HepG2 (cell line): ENCODE measurements at regions not wholly inside any gene's neighbourhood (a gene's known extent, or its start where the extent isn't known, plus 50 kb on each side); places are given as distances from the start of the nearest gene placed in this dataset.

ENCODE experiments used
- ATAC-seq: fragments of 200-7000 bp; cut with Tn5 transposase; 3 replicates; pipeline ENCODE4 v1.9.1; 2020; ENCODE audit warnings: mild to moderate bottlenecking, moderate library complexity
- BruUV-seq: library from RNA; stranded (reverse); fragments of 400-500 nt; replicated peaks from 2 replicates; lab custom pipeline; 2021; lab: Mats Ljungman, UMichigan
- CTCF ChIA-PET: fragments of 300-600 bp; formaldehyde crosslinking; extraction: SDS; loops from one replicate; lab custom pipeline; 2021; ENCODE audit warnings: low total read pairs, inconsistent platforms, low intra/inter-chr PET ratio; lab: Yijun Ruan, JAX
- POLR2A ChIA-PET: fragments of 350-600 bp; sonication (Branson Sonifier 250); formaldehyde crosslinking; loops from one replicate; lab custom pipeline; 2020; ENCODE audit warnings: antibody characterized with exemption, inconsistent platforms; lab: Yijun Ruan, JAX
- DNase-seq: peaks from one replicate; pipeline ENCODE4 v3.0.0-alpha.2; 2015; ENCODE audit warnings: low spot score
- FAIRE-seq: peaks from 3 replicates; lab custom pipeline; 2011; peaks lifted over from hg19 to GRCh38; lab: Jason Lieb, UNC
- H2AFZ ChIP-seq: one replicate; pipeline ENCODE4 v1.6.1; 2011; ENCODE audit warnings: low read length, inconsistent platforms
- H3K27ac ChIP-seq: fragments of 300-600 bp; 3 replicates; pipeline ENCODE4 v1.8.0; 2011; ENCODE audit warnings: mixed run types, mild to moderate bottlenecking, mixed read lengths, low read length, inconsistent platforms; ENCODE audit not compliant: insufficient read depth; ENCODE audit errors: extremely low read length
- H3K27me3 ChIP-seq, 2 experiments: fragments of 200-600 bp in 1 of 2; 2 replicates in 1 of 2; 3 replicates in 1 of 2; pipeline versions ENCODE4 v1.6.0 to v1.8.0; 2011; ENCODE audit warnings: low read length in 2 of 2, mild to moderate bottlenecking in 2 of 2, moderate library complexity in 2 of 2, inconsistent platforms in 1 of 2; ENCODE audit not compliant: insufficient read depth in 2 of 2, control insufficient read depth in 1 of 2
- H3K36me3 ChIP-seq, 2 experiments: fragments of 200-600 bp in 1 of 2; replicated peaks in 1 of 2; 2 replicates in 1 of 2; 3 replicates in 1 of 2; pipeline versions ENCODE4 v1.5.1 to v1.8.0; 2011; ENCODE audit warnings: low read length in 2 of 2, inconsistent platforms in 1 of 2; ENCODE audit not compliant: insufficient read depth in 2 of 2, control insufficient read depth in 1 of 2
- H3K4me1 ChIP-seq: 2 replicates; pipeline ENCODE4 v1.5.1; 2012; ENCODE audit warnings: low read length, inconsistent platforms; ENCODE audit not compliant: insufficient read depth
- H3K4me2 ChIP-seq: 2 replicates; pipeline ENCODE4 v1.6.0; 2011; ENCODE audit warnings: low read depth, low read length, inconsistent platforms
- H3K4me3 ChIP-seq, 3 experiments: fragments of 200-600 bp in 1 of 3; sonication (generic), shearing (Covaris generic) in 1 of 3; replicated peaks in 1 of 3; 2 replicates each; pipeline ENCODE4 v1.5.1; 2011 to 2016; ENCODE audit warnings: low read length in 3 of 3, inconsistent platforms in 2 of 3, low read depth in 2 of 3, mild to moderate bottlenecking in 2 of 3, control low read depth in 1 of 3, mixed read lengths in 1 of 3; ENCODE audit not compliant: insufficient read depth in 1 of 3
- H3K79me2 ChIP-seq: one replicate; pipeline ENCODE4 v1.6.1; 2011; ENCODE audit warnings: low read length, inconsistent platforms; ENCODE audit not compliant: insufficient read depth
- H3K9ac ChIP-seq: 2 replicates; pipeline ENCODE4 v1.6.0; 2011; ENCODE audit warnings: mild to moderate bottlenecking, low read depth, low read length, inconsistent platforms; ENCODE audit not compliant: insufficient read depth
- H3K9me3 ChIP-seq: 2 replicates; pipeline ENCODE4 v1.5.1; 2012; ENCODE audit warnings: mild to moderate bottlenecking, low read length
- H4K20me1 ChIP-seq: 2 replicates; pipeline ENCODE4 v1.6.0; 2011; ENCODE audit warnings: inconsistent platforms, mild to moderate bottlenecking, low read length, moderate library complexity; ENCODE audit not compliant: insufficient read depth
- GABPA ChIP-seq, 2 experiments: IDR thresholded peaks; 2 replicates each; pipeline ENCODE4 v1.6.1; 2011 to 2016; ENCODE audit warnings: low read depth in 2 of 2, low read length in 1 of 2, missing biosample characterization in 1 of 2, missing genetic modification characterization in 1 of 2
- GZF1 ChIP-seq: sonication (generic); formaldehyde crosslinking; IDR thresholded peaks from 2 replicates; pipeline ENCODE4 v1.5.1; 2020; ENCODE audit warnings: mild to moderate bottlenecking, missing genetic modification reagents
- HNRNPUL1 ChIP-seq: fragments of 200-400 bp; formaldehyde crosslinking; IDR thresholded peaks from 2 replicates; pipeline ENCODE4 v1.6.1; 2017; ENCODE audit warnings: low read depth, mild to moderate bottlenecking, low read length, moderate library complexity
- HOXA5 ChIP-seq: sonication (generic); formaldehyde crosslinking; IDR thresholded peaks from 2 replicates; pipeline ENCODE4 v1.4.0; 2020; ENCODE audit warnings: missing genetic modification reagents
- IRF2 ChIP-seq: IDR thresholded peaks from 2 replicates; pipeline ENCODE4 v1.6.1; 2018; ENCODE audit warnings: missing genetic modification reagents, missing compliant biosample characterization
- JUNB ChIP-seq: sonication (generic); formaldehyde crosslinking; IDR thresholded peaks from 2 replicates; pipeline ENCODE4 v1.8.0; 2022; ENCODE audit warnings: missing genetic modification reagents, mild to moderate bottlenecking, borderline replicate concordance
- KLF16 ChIP-seq, 2 experiments: sonication (generic) in 1 of 2; formaldehyde crosslinking in 1 of 2; IDR thresholded peaks; 2 replicates each; pipeline versions ENCODE4 v1.6.1 to v1.8.0; 2016 to 2023; ENCODE audit warnings: missing genetic modification reagents in 2 of 2, missing compliant biosample characterization in 1 of 2
- PITX1 ChIP-seq: sonication (generic); formaldehyde crosslinking; IDR thresholded peaks from 2 replicates; pipeline ENCODE4 v1.5.1; 2020; ENCODE audit warnings: mild to moderate bottlenecking, missing genetic modification reagents
- POGZ ChIP-seq: sonication (generic); formaldehyde crosslinking; IDR thresholded peaks from 2 replicates; pipeline ENCODE4 v1.4.0; 2020; ENCODE audit warnings: mild to moderate bottlenecking, missing genetic modification reagents
- REPIN1 ChIP-seq: sonication (generic); formaldehyde crosslinking; IDR thresholded peaks from 2 replicates; pipeline ENCODE4 v1.8.0; 2022; ENCODE audit warnings: missing genetic modification reagents, low read depth, mild to moderate bottlenecking, borderline replicate concordance
- STAT5B ChIP-seq: sonication (generic); formaldehyde crosslinking; IDR thresholded peaks from 2 replicates; pipeline ENCODE4 v1.4.0; 2020; ENCODE audit warnings: missing genetic modification reagents
- TBX2 ChIP-seq: sonication (generic); formaldehyde crosslinking; IDR thresholded peaks from 2 replicates; pipeline ENCODE4 v1.5.0; 2020; ENCODE audit warnings: missing genetic modification reagents, mild to moderate bottlenecking, borderline replicate concordance
- WGBS: methylation state at CpG from one replicate; pipeline ENCODE4 v1.1.6; 2017; ENCODE audit warnings: low lambda C conversion rate; 5-methylcytosine and 5-hydroxymethylcytosine counted together
- in situ Hi-C: cut with HindIII; loops from 2 replicates; pipeline ENCODE4 v1.10.0; 2017; ENCODE audit warnings: low pct_unique_long_range_greater_than_20kb; ENCODE audit not compliant: extremely low pct_ligation_motif_present
- intact Hi-C: fragments of 100-400 bp; cut with micrococcal nuclease; formaldehyde crosslinking; loops from one replicate; pipeline ENCODE4 v1.10.0; 2022; ENCODE audit not compliant: unreplicated experiment
- TF ChIP-seq, protein P1 (sequence below): sonication (generic); formaldehyde crosslinking; IDR thresholded peaks from 2 replicates; pipeline ENCODE4 v1.4.0; 2020; ENCODE audit warnings: low read depth, mild to moderate bottlenecking, missing genetic modification reagents
- TF ChIP-seq, protein P2 (sequence below): sonication (generic); formaldehyde crosslinking; IDR thresholded peaks from 2 replicates; pipeline ENCODE4 v1.5.0; 2020; ENCODE audit warnings: mild to moderate bottlenecking, missing genetic modification reagents, borderline replicate concordance
- TF ChIP-seq, protein P3 (sequence below): sonication (generic); formaldehyde crosslinking; IDR thresholded peaks from 2 replicates; pipeline ENCODE4 v1.4.0; 2020; ENCODE audit warnings: missing genetic modification reagents
- TF ChIP-seq, protein P4 (sequence below): sonication (generic); formaldehyde crosslinking; IDR thresholded peaks from 2 replicates; pipeline ENCODE4 v1.5.0; 2020; ENCODE audit warnings: mild to moderate bottlenecking, low read depth, missing genetic modification reagents, borderline replicate concordance

DNA sequence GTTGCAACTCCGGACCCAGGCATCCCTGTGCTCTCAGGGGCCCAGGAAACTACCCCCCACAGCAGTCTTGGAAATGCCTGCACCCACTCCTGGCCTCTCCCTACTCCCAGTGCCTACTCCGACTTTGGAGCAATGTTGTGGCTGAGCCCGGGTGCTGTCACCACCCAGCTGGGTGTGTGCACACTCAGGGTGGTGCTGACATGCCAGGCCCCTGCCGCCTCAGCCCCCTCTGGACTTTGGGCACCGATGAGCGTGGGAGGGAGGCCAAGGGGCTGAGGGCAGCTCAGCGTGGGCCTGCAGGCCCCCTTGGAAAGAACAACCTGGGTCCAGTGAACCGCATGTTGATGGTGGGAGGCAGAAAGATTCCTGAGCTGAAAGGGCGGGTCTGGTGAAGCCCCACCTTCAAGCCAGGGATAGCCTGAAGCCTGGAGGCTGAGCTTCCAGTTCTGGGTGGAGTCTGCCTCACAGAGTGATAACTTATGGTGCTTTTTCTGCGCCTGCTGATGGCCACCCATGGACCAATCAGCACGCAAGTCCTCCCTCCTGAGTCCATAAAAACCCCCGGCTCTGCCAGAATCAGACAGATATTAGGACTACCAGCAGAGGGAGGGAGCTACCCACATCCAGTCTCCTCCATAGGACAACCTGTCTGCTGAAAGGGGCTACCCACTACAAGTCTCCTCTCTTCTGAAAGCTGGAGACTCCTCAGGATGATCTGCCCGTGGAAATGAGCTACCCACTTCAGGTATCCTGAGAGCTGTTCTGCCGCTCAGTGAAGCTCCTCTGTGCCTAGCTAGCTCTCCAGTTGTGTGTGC, 380.4 kb upstream of the SORCS1 start (continued):
- TF ChIP-seq, protein P1, sequence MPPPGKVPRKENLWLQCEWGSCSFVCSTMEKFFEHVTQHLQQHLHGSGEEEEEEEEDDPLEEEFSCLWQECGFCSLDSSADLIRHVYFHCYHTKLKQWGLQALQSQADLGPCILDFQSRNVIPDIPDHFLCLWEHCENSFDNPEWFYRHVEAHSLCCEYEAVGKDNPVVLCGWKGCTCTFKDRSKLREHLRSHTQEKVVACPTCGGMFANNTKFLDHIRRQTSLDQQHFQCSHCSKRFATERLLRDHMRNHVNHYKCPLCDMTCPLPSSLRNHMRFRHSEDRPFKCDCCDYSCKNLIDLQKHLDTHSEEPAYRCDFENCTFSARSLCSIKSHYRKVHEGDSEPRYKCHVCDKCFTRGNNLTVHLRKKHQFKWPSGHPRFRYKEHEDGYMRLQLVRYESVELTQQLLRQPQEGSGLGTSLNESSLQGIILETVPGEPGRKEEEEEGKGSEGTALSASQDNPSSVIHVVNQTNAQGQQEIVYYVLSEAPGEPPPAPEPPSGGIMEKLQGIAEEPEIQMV (CRISPR knock-in tag): no peak
- no peak for TF ChIP-seq POGZ
- TF ChIP-seq TBX2: no peak
- no peak for TF ChIP-seq IRF2
- TF ChIP-seq KLF16 (CRISPR knock-in tag; IDR thresholded peaks at IDR 0.05): no peak
- no peak for TF ChIP-seq REPIN1 (CRISPR knock-in tag)
- TF ChIP-seq HOXA5: no peak
- TF ChIP-seq PITX1 (CRISPR knock-in tag): no peak

DNA sequence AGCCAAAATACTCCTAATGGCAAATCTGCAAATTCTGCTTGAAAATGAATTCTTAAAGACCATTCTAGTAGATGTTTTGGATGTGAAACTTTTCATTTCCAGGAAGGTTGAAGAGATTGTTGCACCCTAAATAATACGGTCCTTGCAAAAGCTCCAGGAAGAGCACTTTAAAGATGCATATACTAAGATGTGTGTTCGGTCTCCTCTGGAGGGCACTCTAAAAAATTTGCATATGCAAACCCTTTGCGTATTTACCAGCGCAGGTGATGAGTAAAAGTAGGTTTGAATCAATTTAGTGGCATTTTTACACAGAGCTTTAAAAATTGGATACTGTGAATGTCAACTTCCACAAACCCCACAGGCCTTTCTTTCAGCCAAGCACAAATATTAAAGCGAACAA, 378.1 kb upstream of the SORCS1 start:
- no peak for ATAC-seq
- Histone ChIP-seq H3K79me2 (no peaks in the 10 kb centered on the region), H3K9ac (no peak overlapping the region), H3K4me2 (no peak overlapping the region), H3K36me3 (no peaks in the 10 kb centered on the region), H3K4me3 (no peak overlapping the region)
- CTCF ChIA-PET: no interaction called here
- WGBS: 41% methylated on average over 5 of the region's 5 CpGs
- no peak for DNase-seq
- no peak for TF ChIP-seq STAT5B
- no peak for TF ChIP-seq GABPA (IDR thresholded peaks at IDR 0.05; ENCODE audit: low read depth, low read length)
- no peak for TF ChIP-seq GABPA (CRISPR knock-in tag; IDR thresholded peaks at IDR 0.05; ENCODE audit: low read depth)
- no peak for TF ChIP-seq HNRNPUL1
- no peak for TF ChIP-seq GZF1 (CRISPR knock-in tag)
- no peak for TF ChIP-seq PITX1 (CRISPR knock-in tag)
- TF ChIP-seq, protein P2, sequence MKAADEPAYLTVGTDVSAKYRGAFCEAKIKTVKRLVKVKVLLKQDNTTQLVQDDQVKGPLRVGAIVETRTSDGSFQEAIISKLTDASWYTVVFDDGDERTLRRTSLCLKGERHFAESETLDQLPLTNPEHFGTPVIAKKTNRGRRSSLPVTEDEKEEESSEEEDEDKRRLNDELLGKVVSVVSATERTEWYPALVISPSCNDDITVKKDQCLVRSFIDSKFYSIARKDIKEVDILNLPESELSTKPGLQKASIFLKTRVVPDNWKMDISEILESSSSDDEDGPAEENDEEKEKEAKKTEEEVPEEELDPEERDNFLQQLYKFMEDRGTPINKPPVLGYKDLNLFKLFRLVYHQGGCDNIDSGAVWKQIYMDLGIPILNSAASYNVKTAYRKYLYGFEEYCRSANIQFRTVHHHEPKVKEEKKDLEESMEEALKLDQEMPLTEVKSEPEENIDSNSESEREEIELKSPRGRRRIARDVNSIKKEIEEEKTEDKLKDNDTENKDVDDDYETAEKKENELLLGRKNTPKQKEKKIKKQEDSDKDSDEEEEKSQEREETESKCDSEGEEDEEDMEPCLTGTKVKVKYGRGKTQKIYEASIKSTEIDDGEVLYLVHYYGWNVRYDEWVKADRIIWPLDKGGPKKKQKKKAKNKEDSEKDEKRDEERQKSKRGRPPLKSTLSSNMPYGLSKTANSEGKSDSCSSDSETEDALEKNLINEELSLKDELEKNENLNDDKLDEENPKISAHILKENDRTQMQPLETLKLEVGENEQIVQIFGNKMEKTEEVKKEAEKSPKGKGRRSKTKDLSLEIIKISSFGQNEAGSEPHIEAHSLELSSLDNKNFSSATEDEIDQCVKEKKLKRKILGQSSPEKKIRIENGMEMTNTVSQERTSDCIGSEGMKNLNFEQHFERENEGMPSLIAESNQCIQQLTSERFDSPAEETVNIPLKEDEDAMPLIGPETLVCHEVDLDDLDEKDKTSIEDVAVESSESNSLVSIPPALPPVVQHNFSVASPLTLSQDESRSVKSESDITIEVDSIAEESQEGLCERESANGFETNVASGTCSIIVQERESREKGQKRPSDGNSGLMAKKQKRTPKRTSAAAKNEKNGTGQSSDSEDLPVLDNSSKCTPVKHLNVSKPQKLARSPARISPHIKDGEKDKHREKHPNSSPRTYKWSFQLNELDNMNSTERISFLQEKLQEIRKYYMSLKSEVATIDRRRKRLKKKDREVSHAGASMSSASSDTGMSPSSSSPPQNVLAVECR (CRISPR knock-in tag): no peak
- TF ChIP-seq, protein P3, sequence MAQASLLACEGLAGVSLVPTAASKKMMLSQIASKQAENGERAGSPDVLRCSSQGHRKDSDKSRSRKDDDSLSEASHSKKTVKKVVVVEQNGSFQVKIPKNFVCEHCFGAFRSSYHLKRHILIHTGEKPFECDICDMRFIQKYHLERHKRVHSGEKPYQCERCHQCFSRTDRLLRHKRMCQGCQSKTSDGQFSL (CRISPR knock-in tag): no peak
- TF ChIP-seq, protein P4, sequence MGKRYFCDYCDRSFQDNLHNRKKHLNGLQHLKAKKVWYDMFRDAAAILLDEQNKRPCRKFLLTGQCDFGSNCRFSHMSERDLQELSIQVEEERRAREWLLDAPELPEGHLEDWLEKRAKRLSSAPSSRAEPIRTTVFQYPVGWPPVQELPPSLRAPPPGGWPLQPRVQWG (CRISPR knock-in tag): no peak
- no peak for TF ChIP-seq JUNB (CRISPR knock-in tag)
- TF ChIP-seq, all 625 proteins: peak for 0
- Histone ChIP-seq H2AFZ (no peak overlapping the region), H3K27me3 (no peaks in the 10 kb centered on the region), H3K27ac (no peak overlapping the region), H3K4me1 (no peaks in the 10 kb centered on the region), H4K20me1 (no peaks in the 10 kb centered on the region), H3K9me3 (peaks cover 90% of the 10 kb centered on the region)
- no TSS peak for BruUV-seq
- POLR2A ChIA-PET: no interaction called here
- no peak for FAIRE-seq
- intact Hi-C loops: no loop called here
- in situ Hi-C loops: no loop called here
